Thyroid gland (tissue), 4 donors: ENCODE measurements at regions not wholly inside any gene's neighbourhood (a gene's known extent, or its start where the extent isn't known, plus 50 kb on each side); places are given as distances from the start of the nearest gene placed in this dataset.

ENCODE experiments used
- DNase-seq, 2 donors: peaks; one replicate each; pipeline ENCODE4 v3.0.0-alpha.2; 2019
- H3K27ac ChIP-seq, 3 donors: fragments of 200-600 bp; sonication (generic); 1 replicate in 2 of 3; 2 replicates in 1 of 3; pipeline ENCODE4 v1.5.1; 2016 to 2019; ENCODE audit warnings: mild to moderate bottlenecking in 1 of 3, moderate library complexity in 1 of 3
- H3K27me3 ChIP-seq: fragments of 200-600 bp; sonication (generic); one replicate; pipeline ENCODE4 v1.5.1; 2019
- H3K36me3 ChIP-seq, 2 donors: fragments of 200-600 bp; sonication (generic); one replicate each; pipeline ENCODE4 v1.5.1; 2016 to 2019
- H3K4me1 ChIP-seq, 2 donors: fragments of 200-600 bp; sonication (generic); one replicate each; pipeline ENCODE4 v1.5.1; 2017 to 2019
- H3K4me3 ChIP-seq, 3 donors: fragments of 200-600 bp; sonication (generic); replicated peaks in 1 of 3; 1 replicate in 2 of 3; 2 replicates in 1 of 3; pipeline ENCODE4 v1.5.1; 2016; ENCODE audit warnings: mild to moderate bottlenecking in 1 of 3
- H3K9me3 ChIP-seq: fragments of 200-600 bp; sonication (generic); one replicate; pipeline ENCODE4 v1.5.1; 2017
- POLR2A ChIP-seq, 2 donors: fragments of 450-650 bp; IDR thresholded peaks; one replicate each; pipeline ENCODE4 v1.6.1; 2017; ENCODE audit warnings: antibody characterized with exemption in 2 of 2, mild to moderate bottlenecking in 2 of 2, moderate library complexity in 1 of 2
- WGBS, 2 donors: methylation state at CpG; one replicate each; pipeline ENCODE4 v1.1.5; 2017; 5-methylcytosine and 5-hydroxymethylcytosine counted together
- intact Hi-C: fragments of 100-400 bp; cut with DNase I; formaldehyde crosslinking; loops from one replicate; pipeline ENCODE4 v1.15.1; 2023
- TF ChIP-seq, protein P1 (sequence below), 6 experiments: fragments of 200-600 bp in 3 of 6; fragments of 450-650 bp in 3 of 6; sonication (generic) in 3 of 6; IDR thresholded peaks; one replicate each; pipeline ENCODE4 v1.5.1; 2016 to 2019; ENCODE audit warnings: antibody characterized with exemption in 6 of 6, mild to moderate bottlenecking in 2 of 6, inconsistent platforms in 1 of 6, moderate library complexity in 1 of 6

DNA sequence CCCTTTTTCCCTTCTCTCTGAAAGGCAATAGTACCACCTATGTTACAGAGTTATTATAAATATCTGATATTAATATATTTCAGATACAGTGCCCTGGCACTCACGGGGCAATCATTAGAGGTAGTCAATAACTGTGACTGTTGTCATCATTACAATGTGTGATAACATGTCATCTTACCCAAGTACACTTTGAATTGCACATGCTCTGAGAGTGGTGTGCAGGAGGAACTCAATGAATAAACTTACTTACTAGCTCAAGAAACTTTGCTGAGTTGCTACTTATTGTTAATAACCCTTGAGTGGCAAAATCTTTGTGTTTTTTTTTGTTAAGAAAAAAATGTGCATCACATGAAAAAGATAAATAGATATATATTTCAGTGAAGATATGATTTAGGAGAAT, 275.1 kb upstream of the RASGEF1B start:
- DNase-seq: no peak
- no peak overlapping the region for H3K27ac ChIP-seq
- H3K4me1 ChIP-seq: no peaks in the 10 kb centered on the region
- TF ChIP-seq POLR2A (IDR thresholded peaks at IDR 0.05): no peak
- TF ChIP-seq, protein P1, sequence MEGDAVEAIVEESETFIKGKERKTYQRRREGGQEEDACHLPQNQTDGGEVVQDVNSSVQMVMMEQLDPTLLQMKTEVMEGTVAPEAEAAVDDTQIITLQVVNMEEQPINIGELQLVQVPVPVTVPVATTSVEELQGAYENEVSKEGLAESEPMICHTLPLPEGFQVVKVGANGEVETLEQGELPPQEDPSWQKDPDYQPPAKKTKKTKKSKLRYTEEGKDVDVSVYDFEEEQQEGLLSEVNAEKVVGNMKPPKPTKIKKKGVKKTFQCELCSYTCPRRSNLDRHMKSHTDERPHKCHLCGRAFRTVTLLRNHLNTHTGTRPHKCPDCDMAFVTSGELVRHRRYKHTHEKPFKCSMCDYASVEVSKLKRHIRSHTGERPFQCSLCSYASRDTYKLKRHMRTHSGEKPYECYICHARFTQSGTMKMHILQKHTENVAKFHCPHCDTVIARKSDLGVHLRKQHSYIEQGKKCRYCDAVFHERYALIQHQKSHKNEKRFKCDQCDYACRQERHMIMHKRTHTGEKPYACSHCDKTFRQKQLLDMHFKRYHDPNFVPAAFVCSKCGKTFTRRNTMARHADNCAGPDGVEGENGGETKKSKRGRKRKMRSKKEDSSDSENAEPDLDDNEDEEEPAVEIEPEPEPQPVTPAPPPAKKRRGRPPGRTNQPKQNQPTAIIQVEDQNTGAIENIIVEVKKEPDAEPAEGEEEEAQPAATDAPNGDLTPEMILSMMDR (IDR thresholded peaks at IDR 0.05): no peak
- no peaks in the 10 kb centered on the region for H3K9me3 ChIP-seq
- H3K27me3 ChIP-seq: no peaks in the 10 kb centered on the region
- 82 to 100% methylated on average over 1 of the region's 1 CpG for WGBS, 2 donors
- no peaks in the 10 kb centered on the region for H3K36me3 ChIP-seq
- no peak overlapping the region for H3K4me3 ChIP-seq
- intact Hi-C loops: no loop called here

- DNase-seq: no peak
- no peak overlapping the region for H3K27ac ChIP-seq
- H3K4me3 ChIP-seq: no peak overlapping the region
- no peaks in the 10 kb centered on the region for H3K4me1 ChIP-seq
- intact Hi-C loops: no loop called here
- no peaks in the 10 kb centered on the region for H3K27me3 ChIP-seq
- H3K36me3 ChIP-seq: no peaks in the 10 kb centered on the region
- H3K9me3 ChIP-seq: no peaks in the 10 kb centered on the region
- 69 to 91% methylated on average over 2 of the region's 2 CpGs for WGBS, 2 donors
- TF ChIP-seq, protein P1 (IDR thresholded peaks at IDR 0.05): no peak
- TF ChIP-seq POLR2A (IDR thresholded peaks at IDR 0.05): no peak
Observed at GRCh38 chr4:81746071-81746470, 274.4 kb upstream of the RASGEF1B start.

DNA sequence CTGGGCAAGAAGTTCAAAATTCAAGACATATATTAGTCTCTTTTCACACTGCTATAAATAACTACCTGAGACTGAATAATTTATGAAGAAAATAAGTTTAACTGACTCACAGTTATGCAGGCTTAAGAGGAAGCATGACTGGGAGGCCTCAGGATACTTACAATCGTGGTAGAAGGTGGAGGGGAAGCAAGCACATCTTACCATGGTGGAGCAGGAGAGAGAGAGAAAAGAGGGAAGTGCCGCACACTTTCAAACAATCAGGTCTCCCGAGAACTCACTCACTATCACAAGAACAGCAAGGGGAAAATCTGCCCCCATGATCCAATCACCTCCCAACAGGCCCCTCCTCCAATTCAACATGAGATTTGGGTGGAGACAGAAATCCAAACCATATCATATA, 273.3 kb upstream of the RASGEF1B start:
- H3K4me3 ChIP-seq: no peak overlapping the region
- no peaks in the 10 kb centered on the region for H3K4me1 ChIP-seq
- intact Hi-C loops: no loop called here
- DNase-seq: no peak
- no peak for TF ChIP-seq POLR2A (IDR thresholded peaks at IDR 0.05)
- TF ChIP-seq, protein P1 (IDR thresholded peaks at IDR 0.05): no peak
- no peaks in the 10 kb centered on the region for H3K36me3 ChIP-seq
- 49 to 68% methylated on average over 3 of the region's 3 CpGs for WGBS, 2 donors
- H3K9me3 ChIP-seq: no peaks in the 10 kb centered on the region
- no peaks in the 10 kb centered on the region for H3K27me3 ChIP-seq
- no peak overlapping the region for H3K27ac ChIP-seq

GRCh38 chr4:81743731-81744435, 272.2 kb upstream of the RASGEF1B start:
- Histone ChIP-seq H3K4me3 (no peak overlapping the region), H3K36me3 (no peaks in the 10 kb centered on the region), H3K27me3 (no peaks in the 10 kb centered on the region), H3K9me3 (no peaks in the 10 kb centered on the region), H3K27ac (no peak overlapping the region), H3K4me1 (no peaks in the 10 kb centered on the region)
- 86 to 91% methylated on average over 9 of the region's 9 CpGs for WGBS, 2 donors
- DNase-seq: no peak
- TF ChIP-seq POLR2A (IDR thresholded peaks at IDR 0.05): no peak
- TF ChIP-seq, protein P1 (IDR thresholded peaks at IDR 0.05): no peak
- intact Hi-C loops: no loop called here

- intact Hi-C loops: no loop called here
- Histone ChIP-seq H3K4me3 (no peak overlapping the region), H3K4me1 (no peaks in the 10 kb centered on the region), H3K27me3 (no peaks in the 10 kb centered on the region), H3K36me3 (no peaks in the 10 kb centered on the region), H3K27ac (no peak overlapping the region), H3K9me3 (no peaks in the 10 kb centered on the region)
- DNase-seq: no peak
- TF ChIP-seq, protein P1 (IDR thresholded peaks at IDR 0.05): no peak
- TF ChIP-seq POLR2A (IDR thresholded peaks at IDR 0.05): no peak
Observed at GRCh38 chr4:81740487-81740886, 268.8 kb upstream of the RASGEF1B start.
